ENCODE measurements at regions not wholly inside any gene's neighbourhood (a gene's known extent, or its start where the extent isn't known, plus 50 kb on each side); places are given as distances from the start of the nearest gene placed in this dataset.

DNA sequence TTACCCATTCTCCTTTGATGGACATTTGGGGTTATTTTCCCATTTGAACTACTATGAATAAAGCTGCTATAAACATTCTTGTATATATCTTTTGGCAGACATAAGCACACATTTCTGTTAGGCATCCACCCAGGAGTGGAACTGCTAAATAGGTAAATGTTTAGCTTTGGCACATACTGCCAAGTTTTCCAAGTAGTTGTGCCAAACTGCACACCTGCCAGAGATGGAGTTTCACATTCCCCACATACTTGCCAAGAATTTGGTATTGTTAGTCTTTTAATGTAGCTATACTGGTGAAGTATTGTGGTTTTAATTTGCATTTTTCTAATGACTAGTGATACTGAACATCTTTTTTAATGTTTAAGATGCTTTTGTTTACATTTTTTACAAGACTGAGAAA, 201.0 kb downstream of the GXYLT1 start:
- H3K36me3 ChIP-seq (ENCODE audit: control insufficient read depth in 4 of 4, insufficient read depth in 4 of 4, low read length in 3 of 4): no peaks in the 10 kb centered on the region
- ChIA-PET CTCF (no interaction called here), POLR2A (no interaction called here)
- no peaks in the 10 kb centered on the region for H3K27me3 ChIP-seq (replicated peaks in 2 of 5; ENCODE audit: control insufficient read depth in 4 of 5, insufficient read depth in 5 of 5, low read length in 4 of 5)
- no peaks in the 10 kb centered on the region for H3K4me1 ChIP-seq (ENCODE audit: control extremely low read depth in 1 of 4, control insufficient read depth in 4 of 4, insufficient read depth in 4 of 4, low read length in 3 of 4)
- H3K27ac ChIP-seq (ENCODE audit: insufficient read depth in 1 of 2, low read depth in 1 of 2, low read length in 2 of 2, poor library complexity in 1 of 2, severe bottlenecking in 2 of 2): no peak overlapping the region
- DNase-seq: no peak
- peaks cover 1 to 20% (median 13%) of the 10 kb centered on the region in 5 experiments for H3K9me3 ChIP-seq (ENCODE audit: control extremely low read depth in 1 of 5, control insufficient read depth in 4 of 5, insufficient read depth in 2 of 5, low read depth in 1 of 5, low read length in 4 of 5)
- no peak overlapping the region for H3K4me3 ChIP-seq (ENCODE audit: control insufficient read depth in 1 of 7, extremely low read depth in 1 of 7, insufficient read depth in 4 of 7, low read depth in 2 of 7, low read length in 6 of 7)

DNA sequence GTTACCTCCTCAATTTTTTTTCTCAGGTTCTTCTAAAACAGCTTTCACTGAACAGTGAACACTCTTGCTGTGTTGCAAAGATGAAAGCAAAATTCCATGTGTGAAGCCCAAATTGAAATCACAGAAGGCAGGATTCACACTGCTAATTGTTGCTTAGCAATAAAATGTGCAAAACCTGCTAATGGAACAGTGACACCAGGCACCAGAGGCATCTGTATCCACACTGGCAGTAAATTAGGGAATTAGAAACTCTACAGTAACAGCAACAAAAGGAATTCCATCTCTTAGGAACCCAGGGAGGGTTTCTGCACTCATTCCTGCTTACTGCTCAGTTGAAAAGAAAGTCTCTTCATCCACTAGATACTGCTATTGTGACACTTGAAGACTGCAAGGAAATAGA, 202.3 kb downstream of the GXYLT1 start:
- H3K9me3 ChIP-seq (ENCODE audit: control extremely low read depth in 1 of 5, control insufficient read depth in 4 of 5, insufficient read depth in 2 of 5, low read depth in 1 of 5, low read length in 4 of 5): peaks cover 1 to 20% (median 13%) of the 10 kb centered on the region in 5 experiments
- no peak overlapping the region for H3K27ac ChIP-seq (ENCODE audit: insufficient read depth in 1 of 2, low read depth in 1 of 2, low read length in 2 of 2, poor library complexity in 1 of 2, severe bottlenecking in 2 of 2)
- POLR2A ChIA-PET: no interaction called here

DNA sequence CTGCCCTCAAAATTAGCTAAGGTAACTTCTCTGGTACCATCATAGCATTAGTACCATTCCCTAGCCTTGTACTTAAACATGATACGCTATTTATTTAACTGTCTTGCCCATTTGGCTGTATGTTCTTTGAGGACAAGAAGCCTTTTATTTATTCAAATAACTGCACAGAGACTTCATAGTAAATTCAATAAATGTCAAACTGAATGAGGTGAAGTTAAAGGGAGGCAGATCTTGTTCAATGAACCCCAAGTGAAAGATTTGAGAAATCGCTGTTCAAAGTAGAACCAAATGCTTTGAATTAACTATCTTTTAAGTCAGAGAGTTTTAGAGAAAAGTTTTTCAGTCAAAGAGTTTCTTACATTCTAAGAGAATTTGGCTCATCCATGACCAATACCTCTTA, 203.6 kb downstream of the GXYLT1 start:
- no peak overlapping the region for H3K4me3 ChIP-seq (ENCODE audit: control insufficient read depth in 1 of 7, extremely low read depth in 1 of 7, insufficient read depth in 4 of 7, low read depth in 2 of 7, low read length in 6 of 7)
- H3K9me3 ChIP-seq (ENCODE audit: control extremely low read depth in 1 of 5, control insufficient read depth in 4 of 5, insufficient read depth in 2 of 5, low read depth in 1 of 5, low read length in 4 of 5): peaks cover 1 to 13% (median 7%) of the 10 kb centered on the region in 5 experiments
- DNase-seq: no peak
- no peak overlapping the region for H3K27ac ChIP-seq (ENCODE audit: insufficient read depth in 1 of 2, low read depth in 1 of 2, low read length in 2 of 2, poor library complexity in 1 of 2, severe bottlenecking in 2 of 2)
- ChIA-PET POLR2A (no interaction called here), CTCF (interaction anchor here (1.4 kb wide), 1 partner anchor 83 kb away, joined by 3 read pairs; no protein-coding TSS in a partner anchor)
- no peaks in the 10 kb centered on the region for H3K4me1 ChIP-seq (ENCODE audit: control extremely low read depth in 1 of 4, control insufficient read depth in 4 of 4, insufficient read depth in 4 of 4, low read length in 3 of 4)
- no peaks in the 10 kb centered on the region for H3K27me3 ChIP-seq (replicated peaks in 2 of 5; ENCODE audit: control insufficient read depth in 4 of 5, insufficient read depth in 5 of 5, low read length in 4 of 5)
- 100% methylated on average over 1 of the region's 2 CpGs for WGBS (ENCODE audit: insufficient coverage)
- H3K36me3 ChIP-seq (ENCODE audit: control insufficient read depth in 4 of 4, insufficient read depth in 4 of 4, low read length in 3 of 4): no peaks in the 10 kb centered on the region

More for the DNA sequence above, 202.3 kb downstream of the GXYLT1 start:
- Histone ChIP-seq H3K4me3 (ENCODE audit: control insufficient read depth in 1 of 7, extremely low read depth in 1 of 7, insufficient read depth in 4 of 7, low read depth in 2 of 7, low read length in 6 of 7) (no peak overlapping the region), H3K27me3 (replicated peaks in 2 of 5; ENCODE audit: control insufficient read depth in 4 of 5, insufficient read depth in 5 of 5, low read length in 4 of 5) (no peaks in the 10 kb centered on the region), H3K4me1 (ENCODE audit: control extremely low read depth in 1 of 4, control insufficient read depth in 4 of 4, insufficient read depth in 4 of 4, low read length in 3 of 4) (no peaks in the 10 kb centered on the region), H3K36me3 (ENCODE audit: control insufficient read depth in 4 of 4, insufficient read depth in 4 of 4, low read length in 3 of 4) (no peaks in the 10 kb centered on the region)
- CTCF ChIA-PET: interaction anchor here (1.4 kb wide), 1 partner anchor 12 kb away, joined by 5 read pairs; no protein-coding TSS in a partner anchor
- DNase-seq: no peak

DNA sequence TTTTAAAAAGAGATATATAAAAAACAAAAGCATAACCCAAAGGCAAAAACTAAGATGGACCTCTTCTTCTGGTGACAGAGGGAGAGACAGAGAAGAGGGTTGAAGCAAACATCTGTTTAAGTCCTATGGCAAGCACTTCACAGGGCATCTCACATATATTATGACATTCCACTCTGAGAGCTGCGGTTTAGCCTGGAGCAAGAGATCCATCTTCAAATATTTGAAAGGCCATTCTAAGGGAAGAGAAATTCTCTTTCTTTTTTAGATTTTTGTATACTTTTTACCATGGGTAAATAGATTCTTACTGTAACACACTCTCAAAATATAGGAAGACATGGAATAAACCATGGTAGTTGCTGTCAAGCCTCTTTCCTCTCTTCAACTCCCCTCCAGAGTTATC, 204.1 kb downstream of the GXYLT1 start:
- ChIA-PET POLR2A (no interaction called here), CTCF (interaction anchor here (1.4 kb wide), 1 partner anchor 83 kb away, joined by 3 read pairs; no protein-coding TSS in a partner anchor)
- H3K9me3 ChIP-seq (ENCODE audit: control extremely low read depth in 1 of 5, control insufficient read depth in 4 of 5, insufficient read depth in 2 of 5, low read depth in 1 of 5, low read length in 4 of 5): peaks cover 1 to 8% (median 3%) of the 10 kb centered on the region in 5 experiments
- H3K4me1 ChIP-seq (ENCODE audit: control extremely low read depth in 1 of 4, control insufficient read depth in 4 of 4, insufficient read depth in 4 of 4, low read length in 3 of 4): no peaks in the 10 kb centered on the region
- H3K4me3 ChIP-seq (ENCODE audit: control insufficient read depth in 1 of 7, extremely low read depth in 1 of 7, insufficient read depth in 4 of 7, low read depth in 2 of 7, low read length in 6 of 7): no peak overlapping the region
- H3K27ac ChIP-seq (ENCODE audit: insufficient read depth in 1 of 2, low read depth in 1 of 2, low read length in 2 of 2, poor library complexity in 1 of 2, severe bottlenecking in 2 of 2): no peak overlapping the region
- no CpG with 5 or more reads among the region's 1 CpG for WGBS (ENCODE audit: insufficient coverage)
- no peak for DNase-seq
- no peaks in the 10 kb centered on the region for H3K36me3 ChIP-seq (ENCODE audit: control insufficient read depth in 4 of 4, insufficient read depth in 4 of 4, low read length in 3 of 4)
- H3K27me3 ChIP-seq (replicated peaks in 2 of 5; ENCODE audit: control insufficient read depth in 4 of 5, insufficient read depth in 5 of 5, low read length in 4 of 5): no peaks in the 10 kb centered on the region

DNA sequence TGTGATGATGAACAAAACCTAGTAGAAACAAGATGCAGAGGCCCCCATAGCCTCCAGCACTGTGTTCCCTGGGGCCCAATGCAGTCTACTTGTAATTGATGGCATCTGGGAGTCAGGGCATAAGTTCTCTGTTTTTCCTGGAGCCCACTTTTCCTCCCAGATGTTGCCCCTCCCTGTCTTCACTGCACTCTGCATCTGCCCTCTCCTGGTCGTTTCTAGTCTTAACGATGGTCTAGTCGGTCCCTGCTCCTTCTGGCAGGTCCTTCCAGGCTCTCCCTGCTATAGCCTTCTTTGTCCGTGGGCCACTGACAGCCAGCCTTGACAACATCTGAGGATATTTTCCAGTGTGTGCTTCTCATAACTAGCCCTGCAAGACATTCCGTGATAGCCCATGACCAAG, 208.3 kb downstream of the GXYLT1 start:
- H3K9me3 ChIP-seq (ENCODE audit: control extremely low read depth in 1 of 5, control insufficient read depth in 4 of 5, insufficient read depth in 2 of 5, low read depth in 1 of 5, low read length in 4 of 5): no peaks in the 10 kb centered on the region
- WGBS (ENCODE audit: insufficient coverage): 70% methylated on average over 4 of the region's 5 CpGs
- ChIA-PET CTCF (interaction anchor here (0.8 to 3.5 kb wide), 2 partner anchors 16 to 87 kb away, joined by 3 to 12 read pairs; no protein-coding TSS in a partner anchor), POLR2A (interaction anchor here (0.7 kb wide), 1 partner anchor 412 kb away, joined by 3 read pairs; no protein-coding TSS in a partner anchor)
- peaks cover 0 to 18% (median 16%) of the 10 kb centered on the region in 4 experiments for H3K4me1 ChIP-seq (ENCODE audit: control extremely low read depth in 1 of 4, control insufficient read depth in 4 of 4, insufficient read depth in 4 of 4, low read length in 3 of 4)
- no peak overlapping the region for H3K27ac ChIP-seq (ENCODE audit: insufficient read depth in 1 of 2, low read depth in 1 of 2, low read length in 2 of 2, poor library complexity in 1 of 2, severe bottlenecking in 2 of 2)
- no peaks in the 10 kb centered on the region for H3K27me3 ChIP-seq (replicated peaks in 2 of 5; ENCODE audit: control insufficient read depth in 4 of 5, insufficient read depth in 5 of 5, low read length in 4 of 5)
- DNase-seq: no peak
- no peak overlapping the region for H3K4me3 ChIP-seq (ENCODE audit: control insufficient read depth in 1 of 7, extremely low read depth in 1 of 7, insufficient read depth in 4 of 7, low read depth in 2 of 7, low read length in 6 of 7)
- no peaks in the 10 kb centered on the region for H3K36me3 ChIP-seq (ENCODE audit: control insufficient read depth in 4 of 4, insufficient read depth in 4 of 4, low read length in 3 of 4)

DNA sequence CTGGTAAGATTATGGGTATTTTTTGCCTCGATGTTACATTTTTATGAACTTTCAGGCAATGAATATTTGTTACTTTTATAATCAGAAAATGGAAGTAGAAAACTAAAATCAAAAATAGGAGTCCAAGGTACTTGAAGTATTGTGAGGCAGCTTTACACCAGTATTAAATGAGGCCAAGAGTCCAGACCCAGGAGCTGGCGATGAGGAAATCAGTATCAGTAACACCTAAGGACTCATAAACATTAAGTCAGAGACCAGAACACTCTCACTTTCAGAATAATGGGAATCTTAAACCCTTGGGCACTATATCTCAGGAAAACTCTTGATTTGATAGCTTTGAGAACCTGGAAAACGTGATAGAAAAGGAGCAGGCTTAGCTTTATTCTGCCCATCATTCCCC, 208.8 kb downstream of the GXYLT1 start:
- no peak overlapping the region for H3K27ac ChIP-seq (ENCODE audit: insufficient read depth in 1 of 2, low read depth in 1 of 2, low read length in 2 of 2, poor library complexity in 1 of 2, severe bottlenecking in 2 of 2)
- WGBS (ENCODE audit: insufficient coverage): 100% methylated on average over 1 of the region's 3 CpGs
- CTCF ChIA-PET: interaction anchor here (0.8 to 3.5 kb wide), 3 partner anchors 16 to 88 kb away, joined by 3 to 12 read pairs (median 3); no protein-coding TSS in a partner anchor
- no peaks in the 10 kb centered on the region for H3K27me3 ChIP-seq (replicated peaks in 2 of 5; ENCODE audit: control insufficient read depth in 4 of 5, insufficient read depth in 5 of 5, low read length in 4 of 5)
- H3K4me3 ChIP-seq (ENCODE audit: control insufficient read depth in 1 of 7, extremely low read depth in 1 of 7, insufficient read depth in 4 of 7, low read depth in 2 of 7, low read length in 6 of 7): no peak overlapping the region
- H3K9me3 ChIP-seq (ENCODE audit: control extremely low read depth in 1 of 5, control insufficient read depth in 4 of 5, insufficient read depth in 2 of 5, low read depth in 1 of 5, low read length in 4 of 5): no peaks in the 10 kb centered on the region
- H3K4me1 ChIP-seq (ENCODE audit: control extremely low read depth in 1 of 4, control insufficient read depth in 4 of 4, insufficient read depth in 4 of 4, low read length in 3 of 4): peaks cover under 1 to 19% (median 16%) of the 10 kb centered on the region in 4 experiments
- no peaks in the 10 kb centered on the region for H3K36me3 ChIP-seq (ENCODE audit: control insufficient read depth in 4 of 4, insufficient read depth in 4 of 4, low read length in 3 of 4)
- no peak for DNase-seq
- POLR2A ChIA-PET: no interaction called here

DNA sequence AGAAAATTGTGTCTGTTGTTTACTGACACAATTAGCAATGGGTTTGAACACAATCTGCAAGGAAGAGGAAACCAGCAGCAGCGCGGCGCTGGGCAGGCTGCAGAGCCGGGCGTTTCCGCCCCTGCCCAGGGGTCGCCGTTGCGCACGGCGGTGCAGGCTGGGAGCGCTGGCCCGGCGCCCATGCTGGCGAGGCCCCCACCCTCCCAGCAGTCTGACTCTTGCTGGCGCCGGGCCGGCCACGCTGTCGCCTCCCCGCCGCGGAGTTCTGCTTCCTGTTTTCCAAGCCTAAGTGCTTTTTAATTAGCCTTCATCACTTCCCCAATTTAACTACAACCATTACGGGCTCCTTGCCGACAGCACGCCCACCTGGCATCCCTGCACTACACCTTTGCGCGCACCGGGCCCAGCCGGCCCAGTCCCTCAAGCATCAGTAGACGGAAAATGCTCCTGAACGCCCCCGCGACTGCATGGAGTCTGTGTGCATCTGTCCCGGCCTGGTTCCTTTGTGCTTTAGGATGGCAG, 212.1 kb downstream of the GXYLT1 start:
- CTCF ChIA-PET: interaction anchor here (1.2 to 1.7 kb wide), 4 partner anchors 16 to 92 kb away, joined by 3 to 8 read pairs (median 4); no protein-coding TSS in a partner anchor
- Histone ChIP-seq H3K9me3 (ENCODE audit: control extremely low read depth in 1 of 5, control insufficient read depth in 4 of 5, insufficient read depth in 2 of 5, low read depth in 1 of 5, low read length in 4 of 5) (no peaks in the 10 kb centered on the region), H3K4me1 (ENCODE audit: control extremely low read depth in 1 of 4, control insufficient read depth in 4 of 4, insufficient read depth in 4 of 4, low read length in 3 of 4) (peaks cover 5 to 34% (median 28%) of the 10 kb centered on the region in 4 experiments), H3K36me3 (ENCODE audit: control insufficient read depth in 4 of 4, insufficient read depth in 4 of 4, low read length in 3 of 4) (no peaks in the 10 kb centered on the region), H3K4me3 (ENCODE audit: control insufficient read depth in 1 of 7, extremely low read depth in 1 of 7, insufficient read depth in 4 of 7, low read depth in 2 of 7, low read length in 6 of 7) (peak overlapping the region; percentile 38 to 91 (median 70)), H3K27me3 (replicated peaks in 2 of 5; ENCODE audit: control insufficient read depth in 4 of 5, insufficient read depth in 5 of 5, low read length in 4 of 5) (no peaks in the 10 kb centered on the region), H3K27ac (ENCODE audit: insufficient read depth in 1 of 2, low read depth in 1 of 2, low read length in 2 of 2, poor library complexity in 1 of 2, severe bottlenecking in 2 of 2) (peak overlapping the region; percentile 33 to 91)
- DNase-seq: peak; percentile 93 to 98 (median 97)
- WGBS (ENCODE audit: insufficient coverage): under 1% methylated on average over 33 of the region's 35 CpGs
- POLR2A ChIA-PET: no interaction called here
